ENCODE measurements at regions not wholly inside any gene's neighbourhood (a gene's known extent, or its start where the extent isn't known, plus 50 kb on each side); places are given as distances from the start of the nearest gene placed in this dataset.

DNA sequence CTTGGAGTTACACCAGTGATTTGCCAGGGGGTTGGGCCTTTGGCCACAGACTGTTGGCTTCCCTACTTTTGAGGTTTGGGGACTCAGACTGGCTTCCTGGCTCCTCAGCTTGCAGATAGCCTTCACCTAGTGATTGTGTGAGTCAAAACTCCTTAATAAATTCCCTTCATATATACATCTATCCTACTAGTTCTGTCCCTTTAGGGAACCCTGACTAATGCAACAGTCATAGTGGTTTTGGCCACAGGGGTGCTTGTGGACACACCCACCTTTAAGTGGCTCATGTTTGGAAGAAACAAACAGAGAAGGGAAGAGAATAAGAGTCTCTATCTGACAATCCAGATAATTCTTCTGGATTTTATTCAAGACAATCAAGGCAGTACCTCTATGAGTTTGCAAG lies 457.7 kb downstream of the EPHA3 start:
- Histone ChIP-seq H3K36me3 (ENCODE audit: insufficient read depth) (no peaks in the 10 kb centered on the region), H4K20me1 (ENCODE audit: insufficient read depth) (no peaks in the 10 kb centered on the region), H3K27ac (no peak overlapping the region), H3K4me3 (IDR thresholded peaks at IDR 0.05; ENCODE audit: insufficient read depth, low read depth, low read length) (no peak overlapping the region), H3K4me2 (no peak overlapping the region), H3K4me1 (ENCODE audit: low read depth, poor library complexity, severe bottlenecking) (no peaks in the 10 kb centered on the region), H3K9ac (no peak overlapping the region), H3K27me3 (ENCODE audit: insufficient read depth, low read depth) (no peaks in the 10 kb centered on the region), H2AFZ (ENCODE audit: low read depth) (no peak overlapping the region), H3K79me2 (ENCODE audit: insufficient read depth, low read depth) (no peaks in the 10 kb centered on the region)
- TF ChIP-seq, protein P1, sequence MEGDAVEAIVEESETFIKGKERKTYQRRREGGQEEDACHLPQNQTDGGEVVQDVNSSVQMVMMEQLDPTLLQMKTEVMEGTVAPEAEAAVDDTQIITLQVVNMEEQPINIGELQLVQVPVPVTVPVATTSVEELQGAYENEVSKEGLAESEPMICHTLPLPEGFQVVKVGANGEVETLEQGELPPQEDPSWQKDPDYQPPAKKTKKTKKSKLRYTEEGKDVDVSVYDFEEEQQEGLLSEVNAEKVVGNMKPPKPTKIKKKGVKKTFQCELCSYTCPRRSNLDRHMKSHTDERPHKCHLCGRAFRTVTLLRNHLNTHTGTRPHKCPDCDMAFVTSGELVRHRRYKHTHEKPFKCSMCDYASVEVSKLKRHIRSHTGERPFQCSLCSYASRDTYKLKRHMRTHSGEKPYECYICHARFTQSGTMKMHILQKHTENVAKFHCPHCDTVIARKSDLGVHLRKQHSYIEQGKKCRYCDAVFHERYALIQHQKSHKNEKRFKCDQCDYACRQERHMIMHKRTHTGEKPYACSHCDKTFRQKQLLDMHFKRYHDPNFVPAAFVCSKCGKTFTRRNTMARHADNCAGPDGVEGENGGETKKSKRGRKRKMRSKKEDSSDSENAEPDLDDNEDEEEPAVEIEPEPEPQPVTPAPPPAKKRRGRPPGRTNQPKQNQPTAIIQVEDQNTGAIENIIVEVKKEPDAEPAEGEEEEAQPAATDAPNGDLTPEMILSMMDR (conservative IDR thresholded peaks at IDR 0.05; ENCODE audit: low read depth, low read length) = no peak

DNA sequence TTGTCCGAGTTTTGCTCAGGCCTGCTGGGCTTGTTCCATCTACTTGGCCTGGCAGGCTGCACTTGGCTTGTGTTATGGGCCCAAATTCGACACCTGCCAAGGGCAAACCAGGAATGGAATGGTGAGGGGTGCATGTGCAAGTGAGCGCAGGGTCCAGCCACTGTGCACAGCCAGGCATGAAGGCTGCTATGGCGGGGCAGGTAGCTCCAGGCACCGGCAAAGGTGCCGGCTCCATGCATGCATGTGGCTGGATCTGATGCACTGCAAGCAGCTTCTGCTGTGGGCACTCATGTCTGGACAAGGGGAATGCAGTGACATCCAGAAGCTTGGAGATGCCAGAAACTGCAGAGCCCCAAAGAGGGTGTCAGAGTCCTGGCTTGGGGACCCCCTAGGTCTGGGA lies 463.0 kb downstream of the EPHA3 start:
- H3K27ac ChIP-seq = no peak overlapping the region
- H4K20me1 ChIP-seq (ENCODE audit: insufficient read depth) = no peaks in the 10 kb centered on the region
- no peaks in the 10 kb centered on the region for H3K79me2 ChIP-seq (ENCODE audit: insufficient read depth, low read depth)
- TF ChIP-seq, protein P1 (conservative IDR thresholded peaks at IDR 0.05; ENCODE audit: low read depth, low read length) = no peak
- no peaks in the 10 kb centered on the region for H3K4me1 ChIP-seq (ENCODE audit: low read depth, poor library complexity, severe bottlenecking)
- H3K9ac ChIP-seq = no peak overlapping the region
- H3K4me3 ChIP-seq (IDR thresholded peaks at IDR 0.05; ENCODE audit: insufficient read depth, low read depth, low read length) = no peak overlapping the region
- no peaks in the 10 kb centered on the region for H3K36me3 ChIP-seq (ENCODE audit: insufficient read depth)
- H2AFZ ChIP-seq (ENCODE audit: low read depth) = no peak overlapping the region
- no peak overlapping the region for H3K4me2 ChIP-seq
- no peaks in the 10 kb centered on the region for H3K27me3 ChIP-seq (ENCODE audit: insufficient read depth, low read depth)

DNA sequence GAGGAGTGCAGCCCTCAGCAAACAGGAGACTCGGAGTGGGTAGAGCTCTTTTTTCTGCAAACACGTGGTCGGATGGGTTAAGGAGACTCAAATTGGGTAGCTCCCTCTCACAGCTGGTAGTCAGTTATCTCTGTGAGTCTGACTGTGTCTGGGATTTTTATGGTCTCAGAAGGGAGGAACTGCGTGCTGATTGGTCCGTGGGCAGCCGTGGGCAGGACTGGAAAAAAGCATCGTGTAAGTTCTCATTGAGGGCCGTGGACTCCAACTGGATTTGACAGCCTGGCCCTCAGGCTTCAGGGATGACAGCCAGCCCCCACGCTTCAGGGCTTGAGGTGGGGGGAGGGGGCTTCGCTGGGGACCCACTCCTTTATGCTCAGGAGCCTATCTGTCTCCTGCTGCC lies 463.9 kb downstream of the EPHA3 start:
- TF ChIP-seq, protein P1 (conservative IDR thresholded peaks at IDR 0.05; ENCODE audit: low read depth, low read length) = no peak
- Histone ChIP-seq H2AFZ (ENCODE audit: low read depth) (no peak overlapping the region), H3K36me3 (ENCODE audit: insufficient read depth) (no peaks in the 10 kb centered on the region), H4K20me1 (ENCODE audit: insufficient read depth) (no peaks in the 10 kb centered on the region), H3K27me3 (ENCODE audit: insufficient read depth, low read depth) (no peaks in the 10 kb centered on the region), H3K4me2 (no peak overlapping the region), H3K27ac (no peak overlapping the region), H3K79me2 (ENCODE audit: insufficient read depth, low read depth) (no peaks in the 10 kb centered on the region), H3K4me3 (IDR thresholded peaks at IDR 0.05; ENCODE audit: insufficient read depth, low read depth, low read length) (no peak overlapping the region), H3K9ac (no peak overlapping the region), H3K4me1 (ENCODE audit: low read depth, poor library complexity, severe bottlenecking) (no peaks in the 10 kb centered on the region)

DNA sequence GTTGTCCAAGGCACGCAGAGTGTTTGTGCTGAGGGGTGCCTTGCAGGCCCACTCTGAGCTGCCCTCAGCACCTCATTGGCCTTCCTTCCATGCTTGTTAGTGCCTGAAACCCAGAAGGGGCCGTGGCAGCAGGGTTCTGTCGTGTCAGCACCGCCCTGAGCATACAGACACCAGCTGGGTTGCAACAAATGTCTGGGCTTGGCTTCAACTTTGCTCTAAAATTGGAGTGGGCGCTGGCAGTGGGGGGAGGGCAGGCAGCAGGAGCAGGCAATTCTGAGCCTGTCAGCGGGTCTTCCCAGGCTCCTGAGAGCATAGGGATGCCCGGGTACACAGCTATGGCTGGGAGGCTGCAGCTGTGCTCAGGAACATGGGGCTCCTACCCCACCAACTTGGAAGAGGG lies 464.3 kb downstream of the EPHA3 start:
- Histone ChIP-seq H4K20me1 (ENCODE audit: insufficient read depth) (no peaks in the 10 kb centered on the region), H3K36me3 (ENCODE audit: insufficient read depth) (no peaks in the 10 kb centered on the region), H3K27ac (no peak overlapping the region), H3K9ac (no peak overlapping the region), H3K4me3 (IDR thresholded peaks at IDR 0.05; ENCODE audit: insufficient read depth, low read depth, low read length) (no peak overlapping the region), H3K79me2 (ENCODE audit: insufficient read depth, low read depth) (no peaks in the 10 kb centered on the region), H3K4me2 (no peak overlapping the region), H3K4me1 (ENCODE audit: low read depth, poor library complexity, severe bottlenecking) (no peaks in the 10 kb centered on the region), H3K27me3 (ENCODE audit: insufficient read depth, low read depth) (no peaks in the 10 kb centered on the region), H2AFZ (ENCODE audit: low read depth) (no peak overlapping the region)
- TF ChIP-seq, protein P1 (conservative IDR thresholded peaks at IDR 0.05; ENCODE audit: low read depth, low read length) = no peak

DNA sequence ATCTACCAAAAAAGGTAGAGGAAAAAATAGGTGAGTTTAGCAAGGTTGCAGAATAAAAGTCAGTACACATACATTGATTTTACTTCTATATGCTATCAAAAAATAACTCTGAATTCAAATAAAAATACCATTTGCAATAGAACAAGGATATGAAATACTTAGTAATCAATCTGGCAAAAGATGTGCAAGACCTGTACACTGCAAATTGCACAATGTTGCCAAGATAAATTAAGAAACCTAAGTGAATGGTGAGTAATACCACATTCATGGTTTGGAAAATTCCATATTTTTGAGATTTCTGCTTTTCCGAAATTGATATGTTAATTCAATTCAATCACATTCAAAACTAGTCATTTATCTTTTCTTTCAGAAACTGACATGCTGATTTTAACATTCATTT lies 464.8 kb downstream of the EPHA3 start:
- Histone ChIP-seq H3K36me3 (ENCODE audit: insufficient read depth) (no peaks in the 10 kb centered on the region), H3K27me3 (ENCODE audit: insufficient read depth, low read depth) (no peaks in the 10 kb centered on the region), H4K20me1 (ENCODE audit: insufficient read depth) (no peaks in the 10 kb centered on the region), H3K27ac (no peak overlapping the region), H2AFZ (ENCODE audit: low read depth) (no peak overlapping the region), H3K79me2 (ENCODE audit: insufficient read depth, low read depth) (no peaks in the 10 kb centered on the region), H3K4me1 (ENCODE audit: low read depth, poor library complexity, severe bottlenecking) (no peaks in the 10 kb centered on the region), H3K4me2 (no peak overlapping the region), H3K4me3 (IDR thresholded peaks at IDR 0.05; ENCODE audit: insufficient read depth, low read depth, low read length) (no peak overlapping the region), H3K9ac (no peak overlapping the region)
- TF ChIP-seq, protein P1 (conservative IDR thresholded peaks at IDR 0.05; ENCODE audit: low read depth, low read length) = no peak

Data from KMS-11 (cell line).